ENCODE measurements at regions not wholly inside any gene's neighbourhood (a gene's known extent, or its start where the extent isn't known, plus 50 kb on each side); places are given as distances from the start of the nearest gene placed in this dataset.
A peak's percentile ranks its signal among the peaks of the same experiment; 100 is the strongest.

GRCh38 chr6:43946641-43947363 lies 176.8 kb downstream of the VEGFA start:
- no peak for DNase-seq

- DNase-seq, result no peak
Measured at GRCh38 chr6:43945768-43946080, 175.7 kb downstream of the VEGFA start.

GRCh38 chr6:43944908-43945767 lies 175.1 kb downstream of the VEGFA start:
- DNase-seq, result peak; percentile 42

- no peak for DNase-seq
Measured at GRCh38 chr6:43943781-43944250, 173.8 kb downstream of the VEGFA start.

- DNase-seq, result no peak
Measured at GRCh38 chr6:43943099-43943766, 173.2 kb downstream of the VEGFA start.

- DNase-seq, result no peak
Measured at GRCh38 chr6:43942616-43943015, 172.6 kb downstream of the VEGFA start.

GRCh38 chr6:43942011-43942442 lies 172.0 kb downstream of the VEGFA start:
- no peak for DNase-seq

GRCh38 chr6:43941174-43941573 lies 171.2 kb downstream of the VEGFA start:
- DNase-seq, result no peak

- no peak for DNase-seq
Measured at GRCh38 chr6:43940393-43941087, 170.5 kb downstream of the VEGFA start.

- no peak for DNase-seq
Measured at GRCh38 chr6:43940071-43940392, 170.0 kb downstream of the VEGFA start.

GRCh38 chr6:43939281-43940070 lies 169.5 kb downstream of the VEGFA start:
- no peak for DNase-seq

- DNase-seq, result no peak
Measured at GRCh38 chr6:43938178-43939105, 168.4 kb downstream of the VEGFA start.

GRCh38 chr6:43937236-43938177 lies 167.5 kb downstream of the VEGFA start:
- no peak for DNase-seq

GRCh38 chr6:43936476-43936875 lies 166.5 kb downstream of the VEGFA start:
- no peak for DNase-seq

GRCh38 chr6:43935921-43936439 lies 166.0 kb downstream of the VEGFA start:
- DNase-seq, result no peak

GRCh38 chr6:43934803-43935602 lies 165.0 kb downstream of the VEGFA start:
- no peak for DNase-seq

- DNase-seq, result no peak
Measured at GRCh38 chr6:43934183-43934802, 164.3 kb downstream of the VEGFA start.

- DNase-seq, result no peak
Measured at GRCh38 chr6:43933148-43933885, 163.3 kb downstream of the VEGFA start.
